A549 (cell line): ENCODE measurements at regions not wholly inside any gene's neighbourhood (a gene's known extent, or its start where the extent isn't known, plus 50 kb on each side); places are given as distances from the start of the nearest gene placed in this dataset.
A peak's percentile ranks its signal among the peaks of the same experiment; 100 is the strongest.

ENCODE experiments used
- ATAC-seq, 2 experiments: fragments of 200-7000 bp in 1 of 2; fragments of >200 bp in 1 of 2; cut with Nextera tagmentation in 1 of 2; cut with Tn5 transposase in 1 of 2; 3 replicates each; pipeline versions ENCODE4 v1.8.0 to v1.9.1; 2018 to 2020; ENCODE audit warnings: mild to moderate bottlenecking in 1 of 2, moderate library complexity in 1 of 2
- CTCF ChIA-PET: fragments of 300-600 bp; sonication (Branson Sonifier 250); formaldehyde crosslinking; extraction: SDS; loops from one replicate; lab custom pipeline; 2021; ENCODE audit warnings: antibody characterized with exemption, inconsistent platforms; lab: Yijun Ruan, JAX
- POLR2A ChIA-PET: fragments of 350-600 bp; formaldehyde crosslinking; extraction: SDS; loops from one replicate; lab custom pipeline; 2021; ENCODE audit warnings: antibody characterized with exemption, inconsistent platforms; lab: Yijun Ruan, JAX
- DNase-seq, 2 experiments: peaks; one replicate each; pipeline versions ENCODE4 v3.0.0 to v3.0.0-alpha.2; 2011 to 2016; ENCODE audit warnings: low read depth in 1 of 2, low spot score in 1 of 2
- FAIRE-seq: peaks from 2 replicates; lab custom pipeline; 2011; peaks lifted over from hg19 to GRCh38; lab: Jason Lieb, UNC
- H3K27ac ChIP-seq, 2 experiments: fragments of >200 bp; sonication (Bioruptor Twin); formaldehyde crosslinking; 3 replicates each; pipeline ENCODE4 v1.5.1; 2016 to 2017
- H3K4me1 ChIP-seq: fragments of >200 bp; sonication (Bioruptor Twin); formaldehyde crosslinking; 3 replicates; pipeline ENCODE4 v1.6.1; 2016
- H3K4me2 ChIP-seq: fragments of >200 bp; sonication (Bioruptor Twin); formaldehyde crosslinking; 3 replicates; pipeline ENCODE4 v1.6.1; 2016
- H3K4me3 ChIP-seq: fragments of >200 bp; sonication (Bioruptor Twin); formaldehyde crosslinking; 3 replicates; pipeline ENCODE4 v1.5.1; 2016
- H3K9me3 ChIP-seq: fragments of >200 bp; sonication (Bioruptor Twin); formaldehyde crosslinking; 3 replicates; pipeline ENCODE4 v1.6.1; 2016
- ATOH8 ChIP-seq: fragments of 250-450 bp; sonication (Bioruptor Pico); IDR thresholded peaks from 2 replicates; pipeline ENCODE4 v1.5.0; 2020; ENCODE audit warnings: low read depth, mild to moderate bottlenecking, moderate library complexity
- BCL3 ChIP-seq: fragments of >200 bp; sonication (Bioruptor Twin); formaldehyde crosslinking; IDR thresholded peaks from 3 replicates; pipeline ENCODE4 v1.6.1; 2016
- BHLHE40 ChIP-seq: IDR thresholded peaks from 2 replicates; pipeline ENCODE4 v1.6.1; 2012; ENCODE audit warnings: low read depth, low read length, inconsistent platforms
- CBX2 ChIP-seq: fragments of 200-600 bp; sonication (generic); IDR thresholded peaks from 2 replicates; pipeline ENCODE4 v1.6.1; 2016; ENCODE audit warnings: low read depth, mild to moderate bottlenecking, borderline replicate concordance
- CHD4 ChIP-seq: fragments of 200-600 bp; sonication (generic); IDR thresholded peaks from 2 replicates; pipeline ENCODE4 v1.6.1; 2016; ENCODE audit warnings: antibody characterized with exemption, mild to moderate bottlenecking, borderline replicate concordance
- CTCF ChIP-seq: fragments of >200 bp; sonication (Bioruptor Twin); formaldehyde crosslinking; IDR thresholded peaks from 3 replicates; pipeline ENCODE4 v1.5.1; 2016
- EHMT2 ChIP-seq: fragments of 200-600 bp; sonication (generic); IDR thresholded peaks from 2 replicates; pipeline ENCODE4 v1.6.1; 2016; ENCODE audit warnings: antibody characterized with exemption, low read depth, mild to moderate bottlenecking, moderate library complexity
- EP300 ChIP-seq, 2 experiments: fragments of >200 bp; sonication (Bioruptor Twin); formaldehyde crosslinking; IDR thresholded peaks; 2 replicates in 1 of 2; 3 replicates in 1 of 2; pipeline ENCODE4 v1.6.1; 2016 to 2017
- FOSL2 ChIP-seq, 2 experiments: fragments of 450-650 bp in 1 of 2; fragments of >200 bp in 1 of 2; sonication (Bioruptor Twin) in 1 of 2; formaldehyde crosslinking; IDR thresholded peaks; 2 replicates each; pipeline versions ENCODE4 v1.5.0 to v1.6.1; 2016 to 2020; ENCODE audit warnings: mild to moderate bottlenecking in 1 of 2, moderate library complexity in 1 of 2
- FOXS1 ChIP-seq: fragments of 250-450 bp; sonication (Bioruptor Pico); IDR thresholded peaks from 2 replicates; pipeline ENCODE4 v1.5.0; 2020; ENCODE audit warnings: mild to moderate bottlenecking, moderate library complexity
- GATA3 ChIP-seq: IDR thresholded peaks from 2 replicates; pipeline ENCODE4 v1.6.1; 2012; ENCODE audit warnings: borderline replicate concordance
- HEYL ChIP-seq: fragments of 250-450 bp; sonication (Bioruptor Pico); IDR thresholded peaks from 2 replicates; pipeline ENCODE4 v1.8.0; 2021; ENCODE audit warnings: mild to moderate bottlenecking, moderate library complexity
- HOXB5 ChIP-seq: fragments of 250-450 bp; sonication (Bioruptor Pico); IDR thresholded peaks from 2 replicates; pipeline ENCODE4 v1.5.0; 2020; ENCODE audit warnings: mild to moderate bottlenecking, moderate library complexity
- JUN ChIP-seq, 2 experiments: fragments of >200 bp; sonication (Bioruptor Twin); formaldehyde crosslinking; IDR thresholded peaks; 2 replicates in 1 of 2; 3 replicates in 1 of 2; pipeline ENCODE4 v1.6.1; 2016 to 2017
- KDM5A ChIP-seq: fragments of 200-600 bp; sonication (generic); IDR thresholded peaks from 2 replicates; pipeline ENCODE4 v1.6.1; 2016; ENCODE audit warnings: antibody characterized with exemption, mild to moderate bottlenecking
- MAFK ChIP-seq: fragments of 450-650 bp; IDR thresholded peaks from 2 replicates; pipeline ENCODE4 v1.6.1; 2014; ENCODE audit not compliant: partially characterized antibody
- MAX ChIP-seq: IDR thresholded peaks from 2 replicates; pipeline ENCODE4 v1.6.1; 2012
- MAZ ChIP-seq: fragments of 150-350 bp; IDR thresholded peaks from 2 replicates; pipeline ENCODE4 v1.6.1; 2014; ENCODE audit warnings: antibody characterized with exemption, low read depth, low read length, borderline replicate concordance
- NPAS2 ChIP-seq: fragments of 250-450 bp; sonication (Bioruptor Pico); IDR thresholded peaks from 2 replicates; pipeline ENCODE4 v1.8.0; 2022; ENCODE audit warnings: mild to moderate bottlenecking, moderate library complexity, borderline replicate concordance
- NR3C1 ChIP-seq: fragments of >200 bp; sonication (Bioruptor Twin); formaldehyde crosslinking; IDR thresholded peaks from 3 replicates; pipeline ENCODE4 v1.6.1; 2017
- PHF8 ChIP-seq: fragments of 200-600 bp; sonication (generic); IDR thresholded peaks from 2 replicates; pipeline ENCODE4 v1.6.1; 2016; ENCODE audit warnings: low read depth, mild to moderate bottlenecking, antibody characterized with exemption, moderate library complexity, borderline replicate concordance
- POLR2A ChIP-seq: IDR thresholded peaks from 2 replicates; pipeline ENCODE4 v1.6.1; 2012; ENCODE audit warnings: mild to moderate bottlenecking, low read length
- POLR2AphosphoS2 ChIP-seq: conservative IDR thresholded peaks from 2 replicates; pipeline ENCODE4 v1.6.1; 2012; ENCODE audit warnings: low read length, improper control_type of control experiment, inconsistent platforms
- SMC3 ChIP-seq: fragments of >200 bp; sonication (Bioruptor Twin); formaldehyde crosslinking; IDR thresholded peaks from 3 replicates; pipeline ENCODE4 v1.6.1; 2018; ENCODE audit warnings: inconsistent platforms
- TFCP2L1 ChIP-seq: fragments of 250-450 bp; sonication (Bioruptor Pico); IDR thresholded peaks from 2 replicates; pipeline ENCODE4 v1.5.0; 2021; ENCODE audit warnings: mild to moderate bottlenecking
- USF2 ChIP-seq: fragments of 450-650 bp; IDR thresholded peaks from 2 replicates; pipeline ENCODE4 v1.6.1; 2014; ENCODE audit warnings: antibody characterized with exemption
- ZC3H11A ChIP-seq: fragments of 450-650 bp; IDR thresholded peaks from 2 replicates; pipeline ENCODE4 v1.6.1; 2014; ENCODE audit warnings: antibody characterized with exemption, mild to moderate bottlenecking
- ZFP36 ChIP-seq: fragments of 450-650 bp; IDR thresholded peaks from 2 replicates; pipeline ENCODE4 v1.6.1; 2014; ENCODE audit warnings: borderline replicate concordance; ENCODE audit not compliant: partially characterized antibody
- WGBS: methylation state at CpG from one replicate; pipeline ENCODE4 v1.1.6; 2017; ENCODE audit errors: missing lambda C conversion rate; 5-methylcytosine and 5-hydroxymethylcytosine counted together

GRCh38 chr7:133185512-133185911 lies 67.4 kb upstream of the EXOC4 start:
- ChIA-PET POLR2A (no interaction called here), CTCF (interaction anchor here (0.6 to 1.4 kb wide), 3 partner anchors 7 to 1025 kb away, joined by 3 read pairs; no protein-coding TSS in a partner anchor)
- Histone ChIP-seq H3K4me2 (no peak overlapping the region), H3K9me3 (no peaks in the 10 kb centered on the region), H3K4me1 (no peaks in the 10 kb centered on the region), H3K27ac (no peak overlapping the region), H3K4me3 (no peak overlapping the region)
- DNase-seq (no peak), FAIRE-seq (peak; percentile 43), ATAC-seq (no peak)
- 4% methylated on average over 1 of the region's 1 CpG for WGBS
- TF ChIP-seq NPAS2 (CRISPR knock-in tag) (no peak), MAFK (no peak), ZFP36 (no peak), JUN (IDR thresholded peaks at IDR 0.05) (no peak), SMC3 (no peak), HEYL (CRISPR knock-in tag) (no peak), NR3C1 (no peak), CHD4 (no peak), KDM5A (no peak), MAX (no peak), FOSL2 (IDR thresholded peaks at IDR 0.05) (no peak), FOSL2 (CRISPR knock-in tag; IDR thresholded peaks at IDR 0.05) (no peak), EP300 (IDR thresholded peaks at IDR 0.05) (no peak), CBX2 (no peak), ATOH8 (no peak), CTCF (no peak), BCL3 (no peak), POLR2AphosphoS2 (no peak)

- FAIRE-seq = no peak
- 29% methylated on average over 1 of the region's 1 CpG for WGBS
- ATAC-seq = no peak
- Histone ChIP-seq H3K4me3 (no peak overlapping the region), H3K4me2 (no peak overlapping the region), H3K27ac (no peak overlapping the region), H3K9me3 (no peaks in the 10 kb centered on the region), H3K4me1 (no peaks in the 10 kb centered on the region)
- ChIA-PET POLR2A (no interaction called here), CTCF (interaction anchor here (0.5 to 1.3 kb wide), 2 partner anchors 10 to 201 kb away, joined by 3 to 4 read pairs; no protein-coding TSS in a partner anchor)
- no peak for DNase-seq
- TF ChIP-seq POLR2A = no peak
- TF ChIP-seq FOXS1 = no peak
Measured at GRCh38 chr7:133186060-133186459, 66.8 kb upstream of the EXOC4 start.

- Histone ChIP-seq H3K4me2 (no peak overlapping the region), H3K27ac (no peak overlapping the region), H3K4me1 (no peaks in the 10 kb centered on the region), H3K4me3 (no peak overlapping the region), H3K9me3 (no peaks in the 10 kb centered on the region)
- POLR2A ChIA-PET = no interaction called here
- DNase-seq (no peak), ATAC-seq (no peak), FAIRE-seq (no peak)
- 43% methylated on average over 2 of the region's 2 CpGs for WGBS
- TF ChIP-seq MAZ = no peak
- no peak for TF ChIP-seq USF2
- TF ChIP-seq SMC3 = no peak
- no peak for TF ChIP-seq CHD4
- no peak for TF ChIP-seq CBX2
- TF ChIP-seq MAFK = no peak
- no peak for TF ChIP-seq JUN (IDR thresholded peaks at IDR 0.05)
- no peak for TF ChIP-seq BHLHE40
- TF ChIP-seq CTCF = no peak
- TF ChIP-seq POLR2A = no peak
- TF ChIP-seq ZFP36 = no peak
- no peak for TF ChIP-seq GATA3
- no peak for TF ChIP-seq FOXS1
- no peak for TF ChIP-seq ZC3H11A
- no peak for TF ChIP-seq PHF8
- no peak for TF ChIP-seq HOXB5 (CRISPR knock-in tag)
- TF ChIP-seq EHMT2 = no peak
- no peak for TF ChIP-seq HEYL (CRISPR knock-in tag)
- TF ChIP-seq TFCP2L1 (CRISPR knock-in tag) = no peak
- CTCF ChIA-PET = interaction anchor here (2.5 kb wide), 1 partner anchor 11 kb away, joined by 11 read pairs; no protein-coding TSS in a partner anchor
Measured at GRCh38 chr7:133190172-133190528, 62.7 kb upstream of the EXOC4 start.
